Endodermal cell (in vitro differentiated cells): ENCODE measurements at regions not wholly inside any gene's neighbourhood (a gene's known extent, or its start where the extent isn't known, plus 50 kb on each side); places are given as distances from the start of the nearest gene placed in this dataset.

Experiments
- DNase-seq: peaks from one replicate; pipeline ENCODE4 v3.0.0-alpha.2; 2017
- H3K27ac ChIP-seq: 2 replicates; pipeline ENCODE4 v1.5.1; 2013; ENCODE audit warnings: mild to moderate bottlenecking, low read depth, low read length, moderate library complexity
- H3K27me3 ChIP-seq: 2 replicates; pipeline ENCODE4 v1.6.1; 2013; ENCODE audit warnings: mild to moderate bottlenecking, low read length, moderate library complexity; ENCODE audit not compliant: insufficient read depth, control insufficient read depth, poor library complexity, severe bottlenecking
- H3K36me3 ChIP-seq: 2 replicates; pipeline ENCODE4 v1.7.0; 2013; ENCODE audit warnings: mild to moderate bottlenecking, low read length, moderate library complexity; ENCODE audit not compliant: control insufficient read depth, insufficient read depth
- H3K4me1 ChIP-seq: one replicate; pipeline ENCODE4 v1.7.0; 2013; ENCODE audit warnings: low read length; ENCODE audit not compliant: control insufficient read depth, insufficient read depth
- H3K4me3 ChIP-seq: 2 replicates; pipeline ENCODE4 v1.5.1; 2013; ENCODE audit warnings: mild to moderate bottlenecking, low read length, moderate library complexity
- H3K9ac ChIP-seq: 2 replicates; pipeline ENCODE4 v1.6.1; 2013; ENCODE audit warnings: mild to moderate bottlenecking, low read length, moderate library complexity; ENCODE audit not compliant: poor library complexity, severe bottlenecking; ENCODE audit errors: extremely low read depth
- H3K9me3 ChIP-seq: 2 replicates; pipeline ENCODE4 v1.6.1; 2013; ENCODE audit warnings: mild to moderate bottlenecking, low read length, moderate library complexity; ENCODE audit not compliant: control insufficient read depth
- H3K27ac Mint-ChIP-seq: 2 replicates; pipeline ENCODE4 v1.8.0; 2020; ENCODE audit warnings: mixed read lengths
- H3K27me3 Mint-ChIP-seq: 2 replicates; pipeline ENCODE4 v1.8.0; 2021; ENCODE audit warnings: mild to moderate bottlenecking, mixed read lengths; ENCODE audit not compliant: insufficient read depth
- H3K36me3 Mint-ChIP-seq: 2 replicates; pipeline ENCODE4 v1.8.0; 2020; ENCODE audit warnings: low read depth, mixed read lengths
- H3K4me1 Mint-ChIP-seq: 2 replicates; pipeline ENCODE4 v1.8.0; 2020; ENCODE audit warnings: mixed read lengths
- H3K4me3 Mint-ChIP-seq: 2 replicates; pipeline ENCODE4 v1.8.0; 2020; ENCODE audit warnings: mild to moderate bottlenecking, moderate library complexity, mixed read lengths
- H3K9me3 Mint-ChIP-seq: 2 replicates; pipeline ENCODE4 v1.8.0; 2020; ENCODE audit warnings: mild to moderate bottlenecking, mixed read lengths
- CTCF ChIP-seq: fragments of 200-600 bp; sonication (generic); conservative IDR thresholded peaks from 2 replicates; pipeline ENCODE4 v1.5.0; 2021; ENCODE audit warnings: antibody characterized with exemption, mild to moderate bottlenecking
- WGBS, 2 experiments: methylation state at CpG; one replicate each; pipeline versions ENCODE4 v1.1.5 to v1.1.7; 2013; ENCODE audit warnings: missing lambda C conversion rate in 2 of 2, mixed read lengths in 1 of 2; ENCODE audit not compliant: insufficient coverage in 1 of 2, insufficient read length in 1 of 2; 5-methylcytosine and 5-hydroxymethylcytosine counted together

- Histone ChIP-seq H3K4me3 (no peak overlapping the region), H3K9ac (no peak overlapping the region), H3K4me1 (no peaks in the 10 kb centered on the region), H3K27me3 (no peaks in the 10 kb centered on the region), H3K27ac (no peak overlapping the region), H3K9me3 (peaks cover 10% of the 10 kb centered on the region), H3K36me3 (no peaks in the 10 kb centered on the region)
- Mint-ChIP-seq H3K27me3 (no peaks in the 10 kb centered on the region), H3K36me3 (no peaks in the 10 kb centered on the region), H3K4me3 (no peak overlapping the region), H3K9me3 (peaks cover 13% of the 10 kb centered on the region), H3K27ac (no peak overlapping the region), H3K4me1 (peaks cover under 1% of the 10 kb centered on the region)
- no peak for DNase-seq
- 84 to 90% methylated on average over 4 to 6 of the region's 6 CpGs for WGBS, 2 experiments
- TF ChIP-seq CTCF = no peak
Measured at GRCh38 chr18:10234912-10235660, 219.3 kb upstream of the APCDD1 start.

GRCh38 chr18:10235661-10235952 lies 218.8 kb upstream of the APCDD1 start:
- Histone ChIP-seq H3K27me3 (no peaks in the 10 kb centered on the region), H3K27ac (no peak overlapping the region), H3K36me3 (no peaks in the 10 kb centered on the region), H3K4me3 (no peak overlapping the region), H3K4me1 (no peaks in the 10 kb centered on the region), H3K9me3 (peaks cover 7% of the 10 kb centered on the region), H3K9ac (no peak overlapping the region)
- no peak for DNase-seq
- H3K4me3 Mint-ChIP-seq = no peak overlapping the region
- no peaks in the 10 kb centered on the region for H3K27me3 Mint-ChIP-seq
- no peak for TF ChIP-seq CTCF
- WGBS, 2 experiments = 94 to 100% methylated on average over 2 of the region's 2 CpGs
- no peak overlapping the region for H3K27ac Mint-ChIP-seq
- no peaks in the 10 kb centered on the region for H3K36me3 Mint-ChIP-seq
- H3K9me3 Mint-ChIP-seq = peaks cover 8% of the 10 kb centered on the region
- peaks cover 6% of the 10 kb centered on the region for H3K4me1 Mint-ChIP-seq

- DNase-seq = no peak
- TF ChIP-seq CTCF = no peak
- Mint-ChIP-seq H3K4me1 (peaks cover 28% of the 10 kb centered on the region), H3K36me3 (no peaks in the 10 kb centered on the region), H3K27me3 (no peaks in the 10 kb centered on the region), H3K27ac (no peak overlapping the region), H3K9me3 (no peaks in the 10 kb centered on the region), H3K4me3 (no peak overlapping the region)
- Histone ChIP-seq H3K27me3 (no peaks in the 10 kb centered on the region), H3K27ac (no peak overlapping the region), H3K36me3 (no peaks in the 10 kb centered on the region), H3K9me3 (no peaks in the 10 kb centered on the region), H3K9ac (no peak overlapping the region), H3K4me3 (no peak overlapping the region), H3K4me1 (peaks cover 3% of the 10 kb centered on the region)
- 96 to 97% methylated on average over 11 of the region's 11 CpGs for whole genome bisulfite sequencing, 2 experiments
Measured at GRCh38 chr18:10239103-10239502, 215.3 kb upstream of the APCDD1 start.
